Activated CD8-positive, alpha-beta memory T cell treated with anti-CD3 and anti-CD28 coated beads, Interleukin-2, amount 10 ng/mL, durations not matched to agents 7 days and 5 days (primary cell): ENCODE measurements at regions not wholly inside any gene's neighbourhood (a gene's known extent, or its start where the extent isn't known, plus 50 kb on each side); places are given as distances from the start of the nearest gene placed in this dataset.

Source experiments
- ATAC-seq: fragments of 150-1000 bp; cut with Tn5 transposase; one replicate; pipeline ENCODE4 v1.10.0; 2021; ENCODE audit warnings: moderate library complexity
- CTCF ChIA-PET: fragments of 350-600 bp; sonication (Branson Sonifier 250); formaldehyde crosslinking; loops from one replicate; lab custom pipeline; 2021; ENCODE audit warnings: antibody characterized with exemption; lab: Charles Lee
- DNase-seq: peaks from one replicate; pipeline ENCODE4 v3.0.0-alpha.2; 2020
- H3K27ac Mint-ChIP-seq: one replicate; pipeline ENCODE4 v1.8.0; 2021; ENCODE audit warnings: mild to moderate bottlenecking, mixed read lengths
- H3K27me3 Mint-ChIP-seq: one replicate; pipeline ENCODE4 v1.8.0; 2021; ENCODE audit warnings: mixed read lengths
- H3K36me3 Mint-ChIP-seq: one replicate; pipeline ENCODE4 v1.8.0; 2021; ENCODE audit warnings: mild to moderate bottlenecking, mixed read lengths
- H3K4me1 Mint-ChIP-seq: one replicate; pipeline ENCODE4 v1.8.0; 2021; ENCODE audit warnings: mixed read lengths
- H3K4me3 Mint-ChIP-seq: one replicate; pipeline ENCODE4 v1.8.0; 2021; ENCODE audit warnings: mild to moderate bottlenecking, moderate library complexity, mixed read lengths
- H3K9me3 Mint-ChIP-seq: one replicate; pipeline ENCODE4 v1.8.0; 2022; ENCODE audit warnings: low read depth, mixed read lengths

- H3K4me1 Mint-ChIP-seq = peaks cover 52% of the 10 kb centered on the region
Observed at GRCh38 chr3:72632129-72632528, 216.1 kb downstream of the SHQ1 start.

GRCh38 chr3:72630969-72631344, 217.3 kb downstream of the SHQ1 start:
- Mint-ChIP-seq H3K4me3 (no peak overlapping the region), H3K4me1 (peaks cover 57% of the 10 kb centered on the region), H3K9me3 (peaks cover 2% of the 10 kb centered on the region), H3K36me3 (peaks cover 13% of the 10 kb centered on the region), H3K27ac (no peak overlapping the region), H3K27me3 (no peaks in the 10 kb centered on the region)
- ATAC-seq (no peak), DNase-seq (no peak)
- CTCF ChIA-PET = no interaction called here

More at GRCh38 chr3:72632129-72632528, 216.1 kb downstream of the SHQ1 start:
- DNase-seq = no peak
- peaks cover 2% of the 10 kb centered on the region for H3K9me3 Mint-ChIP-seq
- CTCF ChIA-PET = no interaction called here
- H3K27me3 Mint-ChIP-seq = no peaks in the 10 kb centered on the region
- no peak overlapping the region for H3K27ac Mint-ChIP-seq
- no peak for ATAC-seq
- no peak overlapping the region for H3K4me3 Mint-ChIP-seq
- H3K36me3 Mint-ChIP-seq = peaks cover 11% of the 10 kb centered on the region

GRCh38 chr3:72630327-72630968, 217.8 kb downstream of the SHQ1 start:
- Mint-ChIP-seq H3K27me3 (no peaks in the 10 kb centered on the region), H3K9me3 (peaks cover 2% of the 10 kb centered on the region), H3K27ac (no peak overlapping the region), H3K4me3 (no peak overlapping the region), H3K4me1 (peaks cover 56% of the 10 kb centered on the region), H3K36me3 (peaks cover 13% of the 10 kb centered on the region)
- ATAC-seq (no peak), DNase-seq (no peak)
- CTCF ChIA-PET = no interaction called here

GRCh38 chr3:72629191-72629631, 219.0 kb downstream of the SHQ1 start:
- H3K4me1 Mint-ChIP-seq = peaks cover 50% of the 10 kb centered on the region
- peak overlapping the region; percentile 74 for H3K27ac Mint-ChIP-seq

GRCh38 chr3:72628065-72628464, 220.2 kb downstream of the SHQ1 start:
- DNase-seq (no peak), ATAC-seq (no peak)
- Mint-ChIP-seq H3K4me1 (peaks cover 40% of the 10 kb centered on the region), H3K36me3 (peaks cover 13% of the 10 kb centered on the region), H3K27me3 (no peaks in the 10 kb centered on the region), H3K27ac (peak overlapping the region; percentile 49), H3K9me3 (peaks cover 2% of the 10 kb centered on the region), H3K4me3 (no peak overlapping the region)
- CTCF ChIA-PET = no interaction called here

More at GRCh38 chr3:72629191-72629631, 219.0 kb downstream of the SHQ1 start:
- Mint-ChIP-seq H3K27me3 (no peaks in the 10 kb centered on the region), H3K36me3 (peaks cover 13% of the 10 kb centered on the region), H3K9me3 (peaks cover 2% of the 10 kb centered on the region), H3K4me3 (no peak overlapping the region)
- CTCF ChIA-PET = no interaction called here
- DNase-seq (no peak), ATAC-seq (peak; percentile 60)

- peaks cover 10% of the 10 kb centered on the region for H3K36me3 Mint-ChIP-seq
- H3K9me3 Mint-ChIP-seq = peaks cover 2% of the 10 kb centered on the region
- peaks cover 34% of the 10 kb centered on the region for H3K4me1 Mint-ChIP-seq
- no peaks in the 10 kb centered on the region for H3K27me3 Mint-ChIP-seq
- H3K27ac Mint-ChIP-seq = peak overlapping the region; percentile 66
- CTCF ChIA-PET = interaction anchor here (1.7 kb wide), 1 partner anchor 751 kb away, joined by 3 read pairs; no protein-coding TSS in a partner anchor
- H3K4me3 Mint-ChIP-seq = no peak overlapping the region
- peak; percentile 37 for ATAC-seq
- peak; percentile 47 for DNase-seq
Observed at GRCh38 chr3:72627271-72627670, 221.0 kb downstream of the SHQ1 start.

GRCh38 chr3:72625602-72626337, 222.5 kb downstream of the SHQ1 start:
- DNase-seq = no peak
- no peaks in the 10 kb centered on the region for H3K9me3 Mint-ChIP-seq
- no peak for ATAC-seq
- H3K4me1 Mint-ChIP-seq = peaks cover 34% of the 10 kb centered on the region
- H3K27ac Mint-ChIP-seq = no peak overlapping the region
- no peaks in the 10 kb centered on the region for H3K27me3 Mint-ChIP-seq
- CTCF ChIA-PET = interaction anchor here (1.7 kb wide), 1 partner anchor 750 kb away, joined by 3 read pairs; no protein-coding TSS in a partner anchor
- peaks cover 5% of the 10 kb centered on the region for H3K36me3 Mint-ChIP-seq
- H3K4me3 Mint-ChIP-seq = no peak overlapping the region

GRCh38 chr3:72624656-72625055, 223.6 kb downstream of the SHQ1 start:
- CTCF ChIA-PET = no interaction called here
- H3K27me3 Mint-ChIP-seq = no peaks in the 10 kb centered on the region
- no peaks in the 10 kb centered on the region for H3K9me3 Mint-ChIP-seq
- DNase-seq = no peak
- no peak for ATAC-seq
- peaks cover 3% of the 10 kb centered on the region for H3K36me3 Mint-ChIP-seq
- H3K27ac Mint-ChIP-seq = no peak overlapping the region
- H3K4me3 Mint-ChIP-seq = no peak overlapping the region
- peaks cover 29% of the 10 kb centered on the region for H3K4me1 Mint-ChIP-seq

- peaks cover 12% of the 10 kb centered on the region for H3K4me1 Mint-ChIP-seq
- DNase-seq (no peak), ATAC-seq (no peak)
- no peak overlapping the region for H3K27ac Mint-ChIP-seq
- no peak overlapping the region for H3K4me3 Mint-ChIP-seq
- H3K36me3 Mint-ChIP-seq = no peaks in the 10 kb centered on the region
- no peaks in the 10 kb centered on the region for H3K9me3 Mint-ChIP-seq
- no peaks in the 10 kb centered on the region for H3K27me3 Mint-ChIP-seq
- CTCF ChIA-PET = no interaction called here
Observed at GRCh38 chr3:72618739-72619138, 229.5 kb downstream of the SHQ1 start.

- DNase-seq (no peak), ATAC-seq (no peak)
- Mint-ChIP-seq H3K4me1 (peaks cover 12% of the 10 kb centered on the region), H3K4me3 (no peak overlapping the region), H3K36me3 (no peaks in the 10 kb centered on the region), H3K9me3 (no peaks in the 10 kb centered on the region), H3K27ac (no peak overlapping the region), H3K27me3 (no peaks in the 10 kb centered on the region)
- CTCF ChIA-PET = no interaction called here
Observed at GRCh38 chr3:72617424-72618024, 230.7 kb downstream of the SHQ1 start.

GRCh38 chr3:72615776-72616175, 232.5 kb downstream of the SHQ1 start:
- H3K4me1 Mint-ChIP-seq = peaks cover 12% of the 10 kb centered on the region
- H3K9me3 Mint-ChIP-seq = no peaks in the 10 kb centered on the region
- H3K36me3 Mint-ChIP-seq = no peaks in the 10 kb centered on the region
- CTCF ChIA-PET = no interaction called here
- H3K4me3 Mint-ChIP-seq = no peak overlapping the region
- no peaks in the 10 kb centered on the region for H3K27me3 Mint-ChIP-seq
- DNase-seq (no peak), ATAC-seq (no peak)
- H3K27ac Mint-ChIP-seq = no peak overlapping the region

- no peak for ATAC-seq
- no peak for DNase-seq
- CTCF ChIA-PET = no interaction called here
- no peaks in the 10 kb centered on the region for H3K36me3 Mint-ChIP-seq
- no peaks in the 10 kb centered on the region for H3K27me3 Mint-ChIP-seq
- no peak overlapping the region for H3K4me3 Mint-ChIP-seq
- peaks cover 12% of the 10 kb centered on the region for H3K4me1 Mint-ChIP-seq
- peaks cover 2% of the 10 kb centered on the region for H3K9me3 Mint-ChIP-seq
- no peak overlapping the region for H3K27ac Mint-ChIP-seq
Observed at GRCh38 chr3:72615182-72615581, 233.1 kb downstream of the SHQ1 start.

GRCh38 chr3:72614394-72615074, 233.7 kb downstream of the SHQ1 start:
- ATAC-seq (no peak), DNase-seq (no peak)
- Mint-ChIP-seq H3K27ac (no peak overlapping the region), H3K9me3 (peaks cover 2% of the 10 kb centered on the region), H3K4me3 (no peak overlapping the region), H3K27me3 (no peaks in the 10 kb centered on the region), H3K36me3 (no peaks in the 10 kb centered on the region), H3K4me1 (peaks cover 12% of the 10 kb centered on the region)
- CTCF ChIA-PET = interaction anchor here (0.6 kb wide), 1 partner anchor 61 kb away, joined by 3 read pairs; no protein-coding TSS in a partner anchor
